Mesothelial cell of epicardium (in vitro differentiated cells): ENCODE measurements at regions not wholly inside any gene's neighbourhood (a gene's known extent, or its start where the extent isn't known, plus 50 kb on each side); places are given as distances from the start of the nearest gene placed in this dataset.

Experiments
- DNase-seq, 2 experiments: peaks; one replicate each; pipeline ENCODE4 v3.0.0; 2021; ENCODE audit warnings: low spot score in 2 of 2; ENCODE audit not compliant: unreplicated experiment in 2 of 2
- H3K27ac Mint-ChIP-seq: 2 replicates; pipeline ENCODE4 v1.8.0; 2021; ENCODE audit warnings: mixed read lengths
- H3K27me3 Mint-ChIP-seq: 2 replicates; pipeline ENCODE4 v1.8.0; 2021; ENCODE audit warnings: low read depth, mixed read lengths
- H3K36me3 Mint-ChIP-seq: 2 replicates; pipeline ENCODE4 v1.8.0; 2021; ENCODE audit warnings: mixed read lengths
- H3K4me1 Mint-ChIP-seq: 2 replicates; pipeline ENCODE4 v1.8.0; 2021; ENCODE audit warnings: mixed read lengths
- H3K4me3 Mint-ChIP-seq: 2 replicates; pipeline ENCODE4 v1.8.0; 2021; ENCODE audit warnings: mild to moderate bottlenecking, moderate library complexity, mixed read lengths
- H3K9me3 Mint-ChIP-seq: 2 replicates; pipeline ENCODE4 v1.8.0; 2021; ENCODE audit warnings: mixed read lengths
- CTCF ChIP-seq: fragments of 200-600 bp; sonication (generic); IDR thresholded peaks from one replicate; pipeline ENCODE4 v1.5.0; 2021; ENCODE audit warnings: antibody characterized with exemption; ENCODE audit not compliant: unreplicated experiment

- TF ChIP-seq CTCF: no peak
- H3K9me3 Mint-ChIP-seq: no peaks in the 10 kb centered on the region
- H3K4me1 Mint-ChIP-seq: peaks cover 17% of the 10 kb centered on the region
- H3K27ac Mint-ChIP-seq: no peak overlapping the region
- peaks cover 5% of the 10 kb centered on the region for H3K27me3 Mint-ChIP-seq
- H3K4me3 Mint-ChIP-seq: no peak overlapping the region
- H3K36me3 Mint-ChIP-seq: no peaks in the 10 kb centered on the region
- no peak for DNase-seq
These were observed 55.8 kb downstream of the CYRIA start for GRCh38 chr2:16609786-16610185.

- H3K4me1 Mint-ChIP-seq: peaks cover 20% of the 10 kb centered on the region
- peak overlapping the region; percentile 93 for H3K27ac Mint-ChIP-seq
- peaks cover under 1% of the 10 kb centered on the region for H3K27me3 Mint-ChIP-seq
- TF ChIP-seq CTCF: peak; percentile 98
- peak; percentile 72 to 96 for DNase-seq
- peak overlapping the region; percentile 74 for H3K4me3 Mint-ChIP-seq
- H3K9me3 Mint-ChIP-seq: no peaks in the 10 kb centered on the region
- no peaks in the 10 kb centered on the region for H3K36me3 Mint-ChIP-seq
These were observed 56.7 kb downstream of the CYRIA start for GRCh38 chr2:16608661-16609643.

- TF ChIP-seq CTCF: no peak
- Mint-ChIP-seq H3K4me1 (peaks cover 21% of the 10 kb centered on the region), H3K36me3 (no peaks in the 10 kb centered on the region), H3K27ac (no peak overlapping the region), H3K9me3 (peaks cover 3% of the 10 kb centered on the region), H3K27me3 (no peaks in the 10 kb centered on the region), H3K4me3 (no peak overlapping the region)
- no peak for DNase-seq
These were observed 58.3 kb downstream of the CYRIA start for GRCh38 chr2:16607301-16607700.

- no peak for TF ChIP-seq CTCF
- H3K36me3 Mint-ChIP-seq: peaks cover 2% of the 10 kb centered on the region
- no peaks in the 10 kb centered on the region for H3K27me3 Mint-ChIP-seq
- no peak overlapping the region for H3K4me3 Mint-ChIP-seq
- DNase-seq: no peak
- peaks cover 3% of the 10 kb centered on the region for H3K9me3 Mint-ChIP-seq
- H3K4me1 Mint-ChIP-seq: peaks cover 21% of the 10 kb centered on the region
- H3K27ac Mint-ChIP-seq: no peak overlapping the region
These were observed 61.4 kb downstream of the CYRIA start for GRCh38 chr2:16604236-16604635.

GRCh38 chr2:16591370-16591933 lies 74.2 kb downstream of the CYRIA start:
- Mint-ChIP-seq H3K36me3 (no peaks in the 10 kb centered on the region), H3K9me3 (no peaks in the 10 kb centered on the region), H3K4me1 (peaks cover 15% of the 10 kb centered on the region), H3K27me3 (no peaks in the 10 kb centered on the region), H3K27ac (no peak overlapping the region), H3K4me3 (no peak overlapping the region)
- TF ChIP-seq CTCF: no peak
- DNase-seq: no peak
